GM10266 (cell line): ENCODE measurements at regions not wholly inside any gene's neighbourhood (a gene's known extent, or its start where the extent isn't known, plus 50 kb on each side); places are given as distances from the start of the nearest gene placed in this dataset.

Source experiments
- DNase-seq: peaks from one replicate; pipeline ENCODE4 v3.0.0; 2012; ENCODE audit errors: extremely low spot score
- TF ChIP-seq, protein P1 (sequence below): IDR thresholded peaks from 2 replicates; pipeline ENCODE4 v1.5.1; 2012; ENCODE audit warnings: mild to moderate bottlenecking, low read depth; ENCODE audit not compliant: control insufficient read depth, insufficient read depth; ENCODE audit errors: missing control alignments

DNA sequence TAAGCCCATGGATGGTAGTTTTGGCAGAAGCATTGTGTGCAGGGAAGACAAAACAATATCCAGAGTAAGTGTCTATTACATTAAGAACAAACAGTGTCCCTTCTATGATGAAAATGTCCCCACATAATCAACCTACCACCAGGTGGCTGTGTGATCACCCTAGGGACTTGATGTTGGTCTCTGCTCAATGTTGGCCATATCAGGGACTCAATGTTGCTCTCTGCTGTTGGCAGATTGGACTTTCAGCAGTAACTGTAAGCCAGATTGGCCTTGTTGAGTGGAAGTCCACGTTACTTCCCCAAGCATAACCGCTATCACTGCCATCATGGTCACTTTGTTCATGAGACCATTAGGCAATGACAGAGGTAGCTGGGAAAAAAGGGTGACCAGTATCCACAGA lies 52.8 kb upstream of the PRSS3 start:
- TF ChIP-seq, protein P1, sequence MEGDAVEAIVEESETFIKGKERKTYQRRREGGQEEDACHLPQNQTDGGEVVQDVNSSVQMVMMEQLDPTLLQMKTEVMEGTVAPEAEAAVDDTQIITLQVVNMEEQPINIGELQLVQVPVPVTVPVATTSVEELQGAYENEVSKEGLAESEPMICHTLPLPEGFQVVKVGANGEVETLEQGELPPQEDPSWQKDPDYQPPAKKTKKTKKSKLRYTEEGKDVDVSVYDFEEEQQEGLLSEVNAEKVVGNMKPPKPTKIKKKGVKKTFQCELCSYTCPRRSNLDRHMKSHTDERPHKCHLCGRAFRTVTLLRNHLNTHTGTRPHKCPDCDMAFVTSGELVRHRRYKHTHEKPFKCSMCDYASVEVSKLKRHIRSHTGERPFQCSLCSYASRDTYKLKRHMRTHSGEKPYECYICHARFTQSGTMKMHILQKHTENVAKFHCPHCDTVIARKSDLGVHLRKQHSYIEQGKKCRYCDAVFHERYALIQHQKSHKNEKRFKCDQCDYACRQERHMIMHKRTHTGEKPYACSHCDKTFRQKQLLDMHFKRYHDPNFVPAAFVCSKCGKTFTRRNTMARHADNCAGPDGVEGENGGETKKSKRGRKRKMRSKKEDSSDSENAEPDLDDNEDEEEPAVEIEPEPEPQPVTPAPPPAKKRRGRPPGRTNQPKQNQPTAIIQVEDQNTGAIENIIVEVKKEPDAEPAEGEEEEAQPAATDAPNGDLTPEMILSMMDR, result no peak
- no peak for DNase-seq
